ENCODE measurements at regions not wholly inside any gene's neighbourhood (a gene's known extent, or its start where the extent isn't known, plus 50 kb on each side); places are given as distances from the start of the nearest gene placed in this dataset.
A peak's percentile ranks its signal among the peaks of the same experiment; 100 is the strongest.

GRCh38 chr9:18384066-18384465 lies 89.9 kb upstream of the ADAMTSL1 start:
- in situ Hi-C loops (cut with HindIII; ENCODE audit: low sequenced_read_pairs): no loop called here
- DNase-seq (ENCODE audit: low read depth): no peak

GRCh38 chr9:18385696-18386490 lies 88.1 kb upstream of the ADAMTSL1 start:
- H3K4me3 ChIP-seq (ENCODE audit: low read depth, low read length): no peak overlapping the region
- DNase-seq (ENCODE audit: low read depth): no peak
- in situ Hi-C loops (cut with HindIII; ENCODE audit: low sequenced_read_pairs): no loop called here
- TF ChIP-seq, protein P1, sequence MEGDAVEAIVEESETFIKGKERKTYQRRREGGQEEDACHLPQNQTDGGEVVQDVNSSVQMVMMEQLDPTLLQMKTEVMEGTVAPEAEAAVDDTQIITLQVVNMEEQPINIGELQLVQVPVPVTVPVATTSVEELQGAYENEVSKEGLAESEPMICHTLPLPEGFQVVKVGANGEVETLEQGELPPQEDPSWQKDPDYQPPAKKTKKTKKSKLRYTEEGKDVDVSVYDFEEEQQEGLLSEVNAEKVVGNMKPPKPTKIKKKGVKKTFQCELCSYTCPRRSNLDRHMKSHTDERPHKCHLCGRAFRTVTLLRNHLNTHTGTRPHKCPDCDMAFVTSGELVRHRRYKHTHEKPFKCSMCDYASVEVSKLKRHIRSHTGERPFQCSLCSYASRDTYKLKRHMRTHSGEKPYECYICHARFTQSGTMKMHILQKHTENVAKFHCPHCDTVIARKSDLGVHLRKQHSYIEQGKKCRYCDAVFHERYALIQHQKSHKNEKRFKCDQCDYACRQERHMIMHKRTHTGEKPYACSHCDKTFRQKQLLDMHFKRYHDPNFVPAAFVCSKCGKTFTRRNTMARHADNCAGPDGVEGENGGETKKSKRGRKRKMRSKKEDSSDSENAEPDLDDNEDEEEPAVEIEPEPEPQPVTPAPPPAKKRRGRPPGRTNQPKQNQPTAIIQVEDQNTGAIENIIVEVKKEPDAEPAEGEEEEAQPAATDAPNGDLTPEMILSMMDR (IDR thresholded peaks at IDR 0.05; ENCODE audit: low read depth, low read length, missing control alignments): no peak

More at GRCh38 chr9:18384066-18384465, 89.9 kb upstream of the ADAMTSL1 start:
- TF ChIP-seq, protein P1 (IDR thresholded peaks at IDR 0.05; ENCODE audit: low read depth, low read length, missing control alignments): no peak
- no peak overlapping the region for H3K4me3 ChIP-seq (ENCODE audit: low read depth, low read length)

GRCh38 chr9:18390393-18390792 lies 83.6 kb upstream of the ADAMTSL1 start:
- in situ Hi-C loops (cut with HindIII; ENCODE audit: low sequenced_read_pairs): no loop called here
- TF ChIP-seq, protein P1 (IDR thresholded peaks at IDR 0.05; ENCODE audit: low read depth, low read length, missing control alignments): no peak
- peak; percentile 84 for DNase-seq (ENCODE audit: low read depth)
- no peak overlapping the region for H3K4me3 ChIP-seq (ENCODE audit: low read depth, low read length)

GRCh38 chr9:18393340-18394130 lies 80.4 kb upstream of the ADAMTSL1 start:
- DNase-seq (ENCODE audit: low read depth): peak; percentile 93
- no peak overlapping the region for H3K4me3 ChIP-seq (ENCODE audit: low read depth, low read length)
- TF ChIP-seq, protein P1 (IDR thresholded peaks at IDR 0.05; ENCODE audit: low read depth, low read length, missing control alignments): no peak
- in situ Hi-C loops (cut with HindIII; ENCODE audit: low sequenced_read_pairs): no loop called here

DNA sequence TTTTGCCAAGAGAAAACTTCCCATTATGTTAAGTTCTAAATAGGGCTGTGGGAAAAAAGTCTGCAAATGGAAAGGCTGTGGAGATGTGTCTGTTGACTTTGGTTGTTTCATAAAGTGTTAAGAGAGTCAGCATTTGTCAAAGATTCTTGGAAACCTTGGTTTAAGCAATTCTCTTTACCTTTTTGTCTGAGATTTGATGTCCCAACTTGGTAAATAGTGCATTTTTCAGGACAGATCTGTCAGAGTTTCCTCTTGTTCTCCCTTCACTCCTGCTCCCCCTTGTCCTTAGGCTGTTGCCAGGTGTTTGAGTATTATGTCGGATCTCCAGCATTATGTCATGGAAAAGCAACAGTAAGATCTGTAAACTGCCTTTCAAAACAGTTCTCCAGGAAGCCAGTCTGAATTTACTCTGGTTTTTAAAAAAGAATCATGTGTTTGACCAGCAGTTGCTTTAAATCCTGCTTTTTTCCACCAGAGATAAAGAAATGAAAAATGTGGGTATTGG lies 79.1 kb upstream of the ADAMTSL1 start:
- no peak overlapping the region for H3K4me3 ChIP-seq (ENCODE audit: low read depth, low read length)
- no peak for DNase-seq (ENCODE audit: low read depth)
- TF ChIP-seq, protein P1 (IDR thresholded peaks at IDR 0.05; ENCODE audit: low read depth, low read length, missing control alignments): no peak
- in situ Hi-C loops (cut with HindIII; ENCODE audit: low sequenced_read_pairs): no loop called here

GRCh38 chr9:18396102-18396728 lies 77.7 kb upstream of the ADAMTSL1 start:
- DNase-seq (ENCODE audit: low read depth): no peak
- TF ChIP-seq, protein P1 (IDR thresholded peaks at IDR 0.05; ENCODE audit: low read depth, low read length, missing control alignments): peak; percentile 21
- no peak overlapping the region for H3K4me3 ChIP-seq (ENCODE audit: low read depth, low read length)
- in situ Hi-C loops (cut with HindIII; ENCODE audit: low sequenced_read_pairs): no loop called here
